ENCODE measurements at regions not wholly inside any gene's neighbourhood (a gene's known extent, or its start where the extent isn't known, plus 50 kb on each side); places are given as distances from the start of the nearest gene placed in this dataset.

DNA sequence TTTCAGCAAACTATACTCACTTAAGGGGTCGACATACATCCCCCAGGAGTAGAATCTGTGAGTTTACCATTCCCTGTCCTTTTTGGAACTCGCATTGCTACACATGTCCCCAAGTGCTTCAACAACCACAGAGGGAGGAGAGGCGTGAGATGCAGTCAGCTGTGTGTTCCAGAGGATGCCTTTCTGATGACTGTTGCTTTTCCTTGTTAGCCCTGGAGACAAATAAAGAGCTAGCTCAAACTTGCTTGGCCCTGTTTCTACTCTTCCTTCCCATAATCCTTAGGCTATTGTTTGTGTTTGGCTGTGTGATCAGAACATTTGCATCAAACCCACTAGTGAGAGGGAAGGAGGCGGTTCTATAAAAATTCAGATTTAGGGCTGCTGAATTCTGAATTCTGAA, 264.0 kb downstream of the ENGASE start:
- Histone ChIP-seq H3K27ac (ENCODE audit: extremely low read length, insufficient read depth, low read length) (no peak overlapping the region), H4K20me1 (ENCODE audit: insufficient read depth, low read length) (0 out of 2 replicates have a peak, but pooled peaks cover 2% of the 10 kb centered on the region), H3K36me3 (replicated peaks in 1 of 2; ENCODE audit: control insufficient read depth in 1 of 2, insufficient read depth in 2 of 2, low read length in 2 of 2) (no peaks in the 10 kb centered on the region), H3K79me2 (ENCODE audit: insufficient read depth, low read length) (no peaks in the 10 kb centered on the region), H3K27me3 (ENCODE audit: control insufficient read depth in 1 of 2, insufficient read depth in 2 of 2, low read length in 2 of 2) (peaks cover 2 to 74% of the 10 kb centered on the region in 2 experiments; a peak in 4 of 5 replicates), H3K9me3 (ENCODE audit: low read length) (no peaks in the 10 kb centered on the region), H3K4me1 (ENCODE audit: insufficient read depth, low read length) (no peaks in the 10 kb centered on the region), H3K4me3 (replicated peaks in 1 of 3; ENCODE audit: insufficient read depth in 1 of 3, low read depth in 2 of 3, low read length in 3 of 3) (no peak overlapping the region), H2AFZ (ENCODE audit: low read length) (no peak overlapping the region), H3K9ac (ENCODE audit: insufficient read depth, low read depth, low read length) (no peak overlapping the region), H3K4me2 (ENCODE audit: low read depth, low read length) (no peak overlapping the region)
- TF ChIP-seq ZNF570 (CRISPR knock-in tag; IDR thresholded peaks at IDR 0.05; ENCODE audit: borderline replicate concordance): no peak
- no peak for TF ChIP-seq ZNF136 (CRISPR knock-in tag; IDR thresholded peaks at IDR 0.05; ENCODE audit: low read depth)
- no peak for TF ChIP-seq IRX3 (CRISPR knock-in tag; IDR thresholded peaks at IDR 0.05; ENCODE audit: borderline replicate concordance, low read depth)
- TF ChIP-seq MXD1 (CRISPR knock-in tag; IDR thresholded peaks at IDR 0.05): no peak
- no peak for TF ChIP-seq ZNF547 (CRISPR knock-in tag; IDR thresholded peaks at IDR 0.05)
- TF ChIP-seq ZKSCAN5 (CRISPR knock-in tag; IDR thresholded peaks at IDR 0.05): no peak
- TF ChIP-seq ZBTB10 (CRISPR knock-in tag; IDR thresholded peaks at IDR 0.05; ENCODE audit: borderline replicate concordance): no peak
- TF ChIP-seq, protein P1, sequence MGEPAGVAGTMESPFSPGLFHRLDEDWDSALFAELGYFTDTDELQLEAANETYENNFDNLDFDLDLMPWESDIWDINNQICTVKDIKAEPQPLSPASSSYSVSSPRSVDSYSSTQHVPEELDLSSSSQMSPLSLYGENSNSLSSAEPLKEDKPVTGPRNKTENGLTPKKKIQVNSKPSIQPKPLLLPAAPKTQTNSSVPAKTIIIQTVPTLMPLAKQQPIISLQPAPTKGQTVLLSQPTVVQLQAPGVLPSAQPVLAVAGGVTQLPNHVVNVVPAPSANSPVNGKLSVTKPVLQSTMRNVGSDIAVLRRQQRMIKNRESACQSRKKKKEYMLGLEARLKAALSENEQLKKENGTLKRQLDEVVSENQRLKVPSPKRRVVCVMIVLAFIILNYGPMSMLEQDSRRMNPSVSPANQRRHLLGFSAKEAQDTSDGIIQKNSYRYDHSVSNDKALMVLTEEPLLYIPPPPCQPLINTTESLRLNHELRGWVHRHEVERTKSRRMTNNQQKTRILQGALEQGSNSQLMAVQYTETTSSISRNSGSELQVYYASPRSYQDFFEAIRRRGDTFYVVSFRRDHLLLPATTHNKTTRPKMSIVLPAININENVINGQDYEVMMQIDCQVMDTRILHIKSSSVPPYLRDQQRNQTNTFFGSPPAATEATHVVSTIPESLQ (CRISPR knock-in tag; conservative IDR thresholded peaks at IDR 0.05): no peak
- no peak for TF ChIP-seq ZFP37 (CRISPR knock-in tag; IDR thresholded peaks at IDR 0.05; ENCODE audit: borderline replicate concordance)
- no peak for TF ChIP-seq GZF1 (CRISPR knock-in tag; IDR thresholded peaks at IDR 0.05)
- TF ChIP-seq JARID2 (CRISPR knock-in tag; IDR thresholded peaks at IDR 0.05; ENCODE audit: insufficient replicate concordance): no peak
- no peak for TF ChIP-seq SMAD3 (CRISPR knock-in tag; IDR thresholded peaks at IDR 0.05)
- no peak for TF ChIP-seq ZNF225 (CRISPR knock-in tag; IDR thresholded peaks at IDR 0.05)
- no peak for TF ChIP-seq ZNF101 (CRISPR knock-in tag; IDR thresholded peaks at IDR 0.05; ENCODE audit: borderline replicate concordance, low read depth)
- TF ChIP-seq POLR2A (IDR thresholded peaks at IDR 0.05; ENCODE audit: insufficient read depth in 1 of 2, low read depth in 2 of 2, low read length in 2 of 2): no peak
- no peak for TF ChIP-seq ZNF674 (CRISPR knock-in tag; IDR thresholded peaks at IDR 0.05; ENCODE audit: low read depth)
- TF ChIP-seq SRF (IDR thresholded peaks at IDR 0.05; ENCODE audit: low read depth, low read length): no peak
- TF ChIP-seq, protein P2, sequence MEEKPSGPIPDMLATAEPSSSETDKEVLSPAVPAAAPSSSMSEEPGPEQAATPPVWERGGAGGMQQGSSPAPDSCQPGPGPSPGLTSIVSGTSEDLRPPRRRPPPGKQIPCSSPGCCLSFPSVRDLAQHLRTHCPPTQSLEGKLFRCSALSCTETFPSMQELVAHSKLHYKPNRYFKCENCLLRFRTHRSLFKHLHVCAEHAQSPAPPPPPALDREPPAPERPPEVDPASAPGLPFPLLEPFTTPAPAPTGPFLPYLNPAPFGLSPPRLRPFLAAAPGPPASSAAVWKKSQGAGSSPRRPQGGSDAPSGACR (CRISPR knock-in tag; IDR thresholded peaks at IDR 0.05): no peak
- no TSS peak for BruUV-seq (replicated peaks)
- DNase-seq (ENCODE audit: low spot score): no peak
- ChIA-PET POLR2A (no interaction called here), CTCF (ENCODE audit: low intra/inter-chr PET ratio, low total read pairs) (no interaction called here)
- intact Hi-C loops (cut with micrococcal nuclease; ENCODE audit: unreplicated experiment) (no loop called here), in situ Hi-C loops (cut with HindIII; ENCODE audit: extremely low pct_ligation_motif_present, low pct_unique_long_range_greater_than_20kb) (no loop called here)
- FAIRE-seq: no peak
- ATAC-seq: no peak
- 9% methylated on average over 4 of the region's 4 CpGs for WGBS (ENCODE audit: low lambda C conversion rate)

Data from HepG2 (cell line).